H1 (cell line): ENCODE measurements at regions not wholly inside any gene's neighbourhood (a gene's known extent, or its start where the extent isn't known, plus 50 kb on each side); places are given as distances from the start of the nearest gene placed in this dataset.

Experiments used
- CTCF ChIA-PET: fragments of 300-600 bp; sonication (Branson Sonifier 250); formaldehyde crosslinking; loops from one replicate; lab custom pipeline; 2021; ENCODE audit not compliant: partially characterized antibody; lab: Charles Lee
- POLR2A ChIA-PET: fragments of 300-600 bp; sonication (Branson Sonifier 250); formaldehyde crosslinking; loops from one replicate; lab custom pipeline; 2021; ENCODE audit warnings: inconsistent platforms; ENCODE audit not compliant: partially characterized antibody; lab: Charles Lee
- DNase-seq, 2 experiments: peaks; one replicate each; pipeline versions ENCODE4 v3.0.0 to v3.0.0-alpha.2; 2010 to 2022; ENCODE audit warnings: low spot score in 2 of 2, low read depth in 1 of 2, mixed read lengths in 1 of 2
- FAIRE-seq: peaks from 2 replicates; lab custom pipeline; 2011; peaks lifted over from hg19 to GRCh38; lab: Jason Lieb, UNC
- H2AFZ ChIP-seq: 2 replicates; pipeline ENCODE4 v1.8.1; 2012; ENCODE audit warnings: low read length, inconsistent platforms
- H2AK5ac ChIP-seq: 2 replicates; pipeline ENCODE4 v1.6.1; 2013; ENCODE audit warnings: low read depth, low read length
- H2BK120ac ChIP-seq: replicated peaks from 2 replicates; pipeline ENCODE3; 2013; ENCODE audit warnings: low read depth, low read length, inconsistent platforms
- H2BK12ac ChIP-seq: 2 replicates; pipeline ENCODE4 v1.6.1; 2013; ENCODE audit warnings: low read depth, low read length
- H2BK15ac ChIP-seq: 2 replicates; pipeline ENCODE4 v1.6.1; 2013; ENCODE audit warnings: low read length
- H2BK20ac ChIP-seq: 2 replicates; pipeline ENCODE4 v1.6.1; 2013; ENCODE audit warnings: low read length
- H2BK5ac ChIP-seq: 2 replicates; pipeline ENCODE4 v1.6.1; 2013; ENCODE audit warnings: low read depth, low read length
- H3K14ac ChIP-seq: 2 replicates; pipeline ENCODE4 v1.6.1; 2013; ENCODE audit warnings: inconsistent platforms; ENCODE audit not compliant: insufficient read length
- H3K18ac ChIP-seq: 2 replicates; pipeline ENCODE4 v1.6.1; 2013; ENCODE audit warnings: low read length; ENCODE audit errors: extremely low read depth
- H3K23ac ChIP-seq: 2 replicates; pipeline ENCODE4 v1.6.1; 2013; ENCODE audit warnings: inconsistent platforms; ENCODE audit not compliant: insufficient read length
- H3K23me2 ChIP-seq: 2 replicates; pipeline ENCODE4 v1.6.1; 2013; ENCODE audit warnings: low read depth, low read length
- H3K27ac ChIP-seq: 2 replicates; pipeline ENCODE4 v1.6.1; 2011; ENCODE audit warnings: low read depth, low read length, inconsistent platforms
- H3K27me3 ChIP-seq, 4 experiments: replicated peaks in 1 of 4; 1 replicate in 1 of 4; 2 replicates in 3 of 4; pipeline versions ENCODE4 v1.6.1 to v1.8.1; 2011 to 2013; ENCODE audit warnings: low read length in 3 of 4, mild to moderate bottlenecking in 3 of 4, inconsistent platforms in 2 of 4, mixed read lengths in 2 of 4, moderate library complexity in 1 of 4; ENCODE audit not compliant: control insufficient read depth in 3 of 4, insufficient read depth in 3 of 4; ENCODE audit errors: extremely low read depth in 1 of 4
- H3K36me3 ChIP-seq, 4 experiments: 2 replicates each; pipeline versions ENCODE4 v1.6.1 to v1.8.1; 2011 to 2013; ENCODE audit warnings: mild to moderate bottlenecking in 4 of 4, low read length in 3 of 4, moderate library complexity in 2 of 4, control low read depth in 1 of 4, inconsistent platforms in 1 of 4; ENCODE audit not compliant: insufficient read depth in 4 of 4, control insufficient read depth in 2 of 4
- H3K4ac ChIP-seq: replicated peaks from 2 replicates; pipeline ENCODE3; 2013; ENCODE audit warnings: low read length, low read depth, mixed read lengths, inconsistent platforms; ENCODE audit not compliant: insufficient read length
- H3K4me1 ChIP-seq, 4 experiments: replicated peaks in 1 of 4; 1 replicate in 1 of 4; 2 replicates in 3 of 4; pipeline versions ENCODE4 v1.6.1 to v1.8.1; 2011 to 2013; ENCODE audit warnings: low read length in 3 of 4, inconsistent platforms in 2 of 4, mixed read lengths in 1 of 4; ENCODE audit not compliant: insufficient read depth in 4 of 4, control insufficient read depth in 3 of 4
- H3K4me2 ChIP-seq, 2 experiments: 2 replicates each; pipeline versions ENCODE4 v1.6.1 to v1.8.1; 2011 to 2013; ENCODE audit warnings: low read depth in 2 of 2, low read length in 2 of 2, control low read depth in 1 of 2, inconsistent platforms in 1 of 2, mild to moderate bottlenecking in 1 of 2; ENCODE audit not compliant: insufficient read depth in 1 of 2
- H3K4me3 ChIP-seq, 4 experiments: fragments of 200-600, 300-600 bp in 1 of 4; sonication (generic), shearing (Covaris generic), sonication (Bioruptor Twin) in 1 of 4; 2 replicates each; pipeline versions ENCODE4 v1.5.1 to v1.8.1; 2011 to 2016; ENCODE audit warnings: low read length in 4 of 4, low read depth in 3 of 4, control low read depth in 2 of 4, inconsistent platforms in 2 of 4, mild to moderate bottlenecking in 2 of 4, mixed read lengths in 1 of 4, moderate library complexity in 1 of 4; ENCODE audit not compliant: insufficient read depth in 2 of 4; ENCODE audit errors: extremely low read depth in 1 of 4
- H3K56ac ChIP-seq: replicated peaks from 2 replicates; pipeline ENCODE3; 2013; ENCODE audit warnings: low read depth, mild to moderate bottlenecking, mixed read lengths, low read length, inconsistent platforms; ENCODE audit not compliant: insufficient read length
- H3K79me1 ChIP-seq: 2 replicates; pipeline ENCODE4 v1.6.1; 2013; ENCODE audit warnings: low read depth, low read length, control low read depth
- H3K79me2 ChIP-seq, 2 experiments: 2 replicates each; pipeline versions ENCODE4 v1.6.1 to v1.8.1; 2012 to 2013; ENCODE audit warnings: low read length in 2 of 2, mild to moderate bottlenecking in 2 of 2, inconsistent platforms in 1 of 2; ENCODE audit not compliant: insufficient read depth in 2 of 2, control insufficient read depth in 1 of 2
- H3K9ac ChIP-seq, 4 experiments: replicated peaks in 1 of 4; 1 replicate in 1 of 4; 2 replicates in 3 of 4; pipeline versions ENCODE4 v1.6.1 to v1.8.1; 2011 to 2013; ENCODE audit warnings: low read depth in 3 of 4, low read length in 3 of 4, control low read depth in 2 of 4, mild to moderate bottlenecking in 2 of 4, moderate library complexity in 2 of 4, inconsistent platforms in 1 of 4; ENCODE audit errors: extremely low read depth in 1 of 4
- H3K9me3 ChIP-seq, 2 experiments: 2 replicates each; pipeline versions ENCODE4 v1.6.1 to v1.8.1; 2012 to 2013; ENCODE audit warnings: mild to moderate bottlenecking in 2 of 2, moderate library complexity in 2 of 2, control low read depth in 1 of 2, inconsistent platforms in 1 of 2, low read depth in 1 of 2, low read length in 1 of 2, mixed read lengths in 1 of 2; ENCODE audit not compliant: insufficient read depth in 2 of 2
- H4K20me1 ChIP-seq, 2 experiments: replicated peaks in 1 of 2; 2 replicates each; pipeline versions ENCODE3 to v1.8.1; 2011 to 2013; ENCODE audit warnings: inconsistent platforms in 2 of 2, low read length in 2 of 2, mild to moderate bottlenecking in 1 of 2; ENCODE audit not compliant: insufficient read depth in 2 of 2, control insufficient read depth in 1 of 2
- H4K5ac ChIP-seq: 2 replicates; pipeline ENCODE4 v1.6.1; 2013; ENCODE audit warnings: low read length, low read depth, mixed read lengths, inconsistent platforms; ENCODE audit not compliant: insufficient read length
- H4K8ac ChIP-seq: 2 replicates; pipeline ENCODE4 v1.8.0; 2013; ENCODE audit warnings: mild to moderate bottlenecking, moderate library complexity, low read length, inconsistent platforms; ENCODE audit not compliant: insufficient read depth; ENCODE audit errors: extremely low read depth
- H4K91ac ChIP-seq: replicated peaks from 2 replicates; pipeline ENCODE3; 2013; ENCODE audit warnings: low read length, mixed read lengths, inconsistent platforms; ENCODE audit not compliant: insufficient read length
- CEBPB ChIP-seq: IDR thresholded peaks from 2 replicates; pipeline ENCODE4 v1.6.1; 2012; ENCODE audit warnings: low read depth, low read length
- CHD1 ChIP-seq: IDR thresholded peaks from 2 replicates; pipeline ENCODE4 v1.6.1; 2012; ENCODE audit warnings: low read depth, low read length, improper control_type of control experiment
- NRF1 ChIP-seq: IDR thresholded peaks from 2 replicates; pipeline ENCODE4 v1.6.1; 2011; ENCODE audit warnings: mild to moderate bottlenecking, low read depth, low read length, improper control_type of control experiment
- RAD21 ChIP-seq, 2 experiments: IDR thresholded peaks in 1 of 2; conservative IDR thresholded peaks in 1 of 2; 2 replicates each; pipeline ENCODE4 v1.6.1; 2011; ENCODE audit warnings: low read depth in 2 of 2, low read length in 2 of 2, improper control_type of control experiment in 1 of 2, inconsistent platforms in 1 of 2, mild to moderate bottlenecking in 1 of 2, moderate library complexity in 1 of 2
- SAP30 ChIP-seq: fragments of 300-600 bp; sonication (generic); IDR thresholded peaks from 2 replicates; pipeline ENCODE4 v1.7.1; 2012; ENCODE audit warnings: low read length, moderate library complexity, mild to moderate bottlenecking, inconsistent platforms; ENCODE audit not compliant: insufficient read depth, insufficient replicate concordance
- WGBS, 2 experiments: shearing (Covaris generic) in 1 of 2; methylation state at CpG; one replicate each; pipeline versions ENCODE4 v1.1.6 to v1.1.7; 2013 to 2015; ENCODE audit warnings: low lambda C conversion rate in 2 of 2, mixed read lengths in 2 of 2, inconsistent platforms in 1 of 2, low coverage in 1 of 2, missing lambda C conversion rate in 1 of 2; ENCODE audit not compliant: insufficient replicate concordance in 2 of 2, insufficient coverage in 1 of 2, insufficient read length in 1 of 2; ENCODE audit errors: extremely low coverage in 1 of 2, missing lambda C conversion rate in 1 of 2; 5-methylcytosine and 5-hydroxymethylcytosine counted together

GRCh38 chr4:189198624-189199023 is 742.0 kb upstream of the FRG1 start:
- no peak for FAIRE-seq
- H3K27ac ChIP-seq: no peak overlapping the region
- CTCF ChIA-PET: no interaction called here
- H4K20me1 ChIP-seq: no peaks in the 10 kb centered on the region
- no peak overlapping the region for H3K56ac ChIP-seq
- H3K23me2 ChIP-seq: no peaks in the 10 kb centered on the region
- WGBS, 2 experiments: 97% methylated on average over 10 of the region's 10 CpGs; no CpG with 5 or more reads in 1 of the 2 experiments
- H3K23ac ChIP-seq: no peak overlapping the region
- no peak overlapping the region for H3K4me2 ChIP-seq
- POLR2A ChIA-PET: no interaction called here
- H2BK5ac ChIP-seq: no peak overlapping the region
- no peaks in the 10 kb centered on the region for H3K9me3 ChIP-seq
- no peak overlapping the region for H4K8ac ChIP-seq
- H3K4me1 ChIP-seq: peaks cover 0 to 2% (median 1%) of the 10 kb centered on the region in 4 experiments; a peak in 3 of 7 replicates
- no peak overlapping the region for H2AK5ac ChIP-seq
- H2AFZ ChIP-seq: no peak overlapping the region
- no peaks in the 10 kb centered on the region for H3K27me3 ChIP-seq
- no peak overlapping the region for H4K5ac ChIP-seq
- H4K91ac ChIP-seq: no peak overlapping the region
- no peak overlapping the region for H3K4me3 ChIP-seq
- H3K18ac ChIP-seq: no peak overlapping the region
- no peak overlapping the region for H2BK120ac ChIP-seq
- H3K79me1 ChIP-seq: no peaks in the 10 kb centered on the region
- H2BK20ac ChIP-seq: no peak overlapping the region
- no peak overlapping the region for H3K14ac ChIP-seq
- H3K4ac ChIP-seq: no peak overlapping the region
- DNase-seq: no peak
- no peaks in the 10 kb centered on the region for H3K79me2 ChIP-seq
- no peak overlapping the region for H2BK15ac ChIP-seq
- no peaks in the 10 kb centered on the region for H3K36me3 ChIP-seq
- H2BK12ac ChIP-seq: no peak overlapping the region
- H3K9ac ChIP-seq: no peak overlapping the region
- TF ChIP-seq SAP30 (no peak), CEBPB (no peak), NRF1 (no peak), CHD1 (no peak), RAD21 (IDR thresholded peaks at IDR 0.05 in 1 of 2, conservative IDR thresholded peaks at IDR 0.05 in 1 of 2; ENCODE audit: low read depth in 2 of 2, low read length in 2 of 2) (no peak)
